ENCODE measurements at regions not wholly inside any gene's neighbourhood (a gene's known extent, or its start where the extent isn't known, plus 50 kb on each side); places are given as distances from the start of the nearest gene placed in this dataset.

DNA sequence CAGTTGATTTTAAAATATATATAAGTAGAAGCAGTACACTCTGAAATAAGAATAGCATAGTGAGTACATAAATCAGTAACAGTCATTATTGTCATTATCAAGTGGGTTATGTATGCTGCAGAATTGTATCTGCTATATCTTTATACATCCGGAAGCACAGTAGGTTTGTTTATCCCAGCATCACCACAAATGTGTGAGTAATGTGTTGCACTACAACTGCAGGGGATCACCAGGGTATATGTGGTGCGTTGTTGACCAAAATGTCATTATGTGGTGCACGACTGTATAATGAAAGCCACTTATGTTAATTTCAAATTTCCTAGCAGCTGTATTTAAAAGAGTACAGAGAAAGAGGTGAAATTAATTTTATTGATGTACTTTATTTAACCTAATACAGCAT, 87.7 kb upstream of the GADD45A start:
- Histone ChIP-seq H3K79me2 (ENCODE audit: control insufficient read depth in 1 of 2, insufficient read depth in 2 of 2, low read length in 2 of 2) (no peaks in the 10 kb centered on the region), H3K18ac (ENCODE audit: extremely low read depth, low read length) (no peak overlapping the region), H3K36me3 (ENCODE audit: control insufficient read depth in 2 of 4, insufficient read depth in 4 of 4, low read length in 3 of 4) (no peaks in the 10 kb centered on the region), H3K4me2 (ENCODE audit: insufficient read depth in 1 of 2, low read depth in 2 of 2, low read length in 2 of 2) (no peak overlapping the region), H3K27ac (ENCODE audit: low read depth, low read length) (no peak overlapping the region), H3K4me3 (ENCODE audit: extremely low read depth in 1 of 4, insufficient read depth in 2 of 4, low read depth in 3 of 4, low read length in 4 of 4) (no peak overlapping the region), H3K9ac (replicated peaks in 1 of 4; ENCODE audit: extremely low read depth in 1 of 4, low read depth in 3 of 4, low read length in 3 of 4) (no peak overlapping the region), H4K20me1 (replicated peaks in 1 of 2; ENCODE audit: control insufficient read depth in 1 of 2, insufficient read depth in 2 of 2, low read length in 2 of 2) (no peaks in the 10 kb centered on the region), H4K5ac (ENCODE audit: insufficient read length, low read depth, low read length) (no peak overlapping the region), H3K4ac (replicated peaks; ENCODE audit: insufficient read length, low read depth, low read length) (no peak overlapping the region), H3K27me3 (replicated peaks in 1 of 4; ENCODE audit: control insufficient read depth in 3 of 4, extremely low read depth in 1 of 4, insufficient read depth in 3 of 4, low read length in 3 of 4) (no peaks in the 10 kb centered on the region), H2BK5ac (ENCODE audit: low read depth, low read length) (no peak overlapping the region), H4K91ac (replicated peaks; ENCODE audit: insufficient read length, low read length) (no peak overlapping the region), H2BK15ac (ENCODE audit: low read length) (no peak overlapping the region), H2BK12ac (ENCODE audit: low read depth, low read length) (no peak overlapping the region), H3K23me2 (ENCODE audit: low read depth, low read length) (no peaks in the 10 kb centered on the region), H3K14ac (ENCODE audit: insufficient read length) (no peak overlapping the region), H3K79me1 (ENCODE audit: low read depth, low read length) (no peaks in the 10 kb centered on the region), H3K23ac (ENCODE audit: insufficient read length) (no peak overlapping the region), H3K56ac (replicated peaks; ENCODE audit: insufficient read length, low read depth, low read length) (no peak overlapping the region), H2AK5ac (ENCODE audit: low read depth, low read length) (no peak overlapping the region), H2AFZ (ENCODE audit: low read length) (no peak overlapping the region), H4K8ac (ENCODE audit: extremely low read depth, insufficient read depth, low read length) (no peak overlapping the region), H3K4me1 (replicated peaks in 1 of 4; ENCODE audit: control insufficient read depth in 3 of 4, insufficient read depth in 4 of 4, low read length in 3 of 4) (peaks cover 0 to 6% (median 6%) of the 10 kb centered on the region in 4 experiments; a peak in 4 of 7 replicates), H3K9me3 (ENCODE audit: insufficient read depth in 2 of 2, low read depth in 1 of 2, low read length in 1 of 2) (no peaks in the 10 kb centered on the region), H2BK20ac (ENCODE audit: low read length) (no peak overlapping the region), H2BK120ac (replicated peaks; ENCODE audit: low read depth, low read length) (no peak overlapping the region)
- WGBS, 2 experiments (ENCODE audit: extremely low coverage in 1 of 2, insufficient coverage in 1 of 2, insufficient read length in 1 of 2, insufficient replicate concordance in 2 of 2, low coverage in 1 of 2, low lambda C conversion rate in 2 of 2, missing lambda C conversion rate in 1 of 2), result 89% methylated on average over 3 of the region's 3 CpGs; no CpG with 5 or more reads in 1 of the 2 experiments
- no peak for TF ChIP-seq HDAC6 (IDR thresholded peaks at IDR 0.05; ENCODE audit: low read depth, low read length)
- TF ChIP-seq TAF7 (optimal IDR thresholded peaks at IDR 0.05; ENCODE audit: borderline replicate concordance, low read depth, low read length), result no peak
- no peak for TF ChIP-seq SP4 (IDR thresholded peaks at IDR 0.05; ENCODE audit: low read length)
- no peak for TF ChIP-seq SIX5 (IDR thresholded peaks at IDR 0.05; ENCODE audit: low read depth, low read length)
- TF ChIP-seq ASH2L (IDR thresholded peaks at IDR 0.05; ENCODE audit: low read length), result no peak
- TF ChIP-seq HDAC2 (IDR thresholded peaks at IDR 0.05; ENCODE audit: borderline replicate concordance in 1 of 2, low read depth in 2 of 2, low read length in 2 of 2), result no peak
- TF ChIP-seq, protein P1, sequence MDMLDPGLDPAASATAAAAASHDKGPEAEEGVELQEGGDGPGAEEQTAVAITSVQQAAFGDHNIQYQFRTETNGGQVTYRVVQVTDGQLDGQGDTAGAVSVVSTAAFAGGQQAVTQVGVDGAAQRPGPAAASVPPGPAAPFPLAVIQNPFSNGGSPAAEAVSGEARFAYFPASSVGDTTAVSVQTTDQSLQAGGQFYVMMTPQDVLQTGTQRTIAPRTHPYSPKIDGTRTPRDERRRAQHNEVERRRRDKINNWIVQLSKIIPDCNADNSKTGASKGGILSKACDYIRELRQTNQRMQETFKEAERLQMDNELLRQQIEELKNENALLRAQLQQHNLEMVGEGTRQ (IDR thresholded peaks at IDR 0.05; ENCODE audit: low read length), result no peak
- no peak for TF ChIP-seq PHF8 (conservative IDR thresholded peaks at IDR 0.05; ENCODE audit: low read depth, low read length)
- TF ChIP-seq KDM4A (IDR thresholded peaks at IDR 0.05; ENCODE audit: low read depth, low read length, severe bottlenecking), result no peak
- no peak for TF ChIP-seq SIRT6 (IDR thresholded peaks at IDR 0.05; ENCODE audit: low read length)
- TF ChIP-seq YY1 (IDR thresholded peaks at IDR 0.05; ENCODE audit: low read depth, low read length), result no peak
- no peak for TF ChIP-seq BRCA1 (IDR thresholded peaks at IDR 0.05; ENCODE audit: low read depth, low read length)
- no peak for TF ChIP-seq RXRA (IDR thresholded peaks at IDR 0.05; ENCODE audit: insufficient read depth, low read depth, low read length)
- TF ChIP-seq CBX8 (IDR thresholded peaks at IDR 0.05; ENCODE audit: borderline replicate concordance, low read depth, low read length), result no peak
- TF ChIP-seq CTBP2 (IDR thresholded peaks at IDR 0.05; ENCODE audit: borderline replicate concordance, insufficient read depth, insufficient read length, low read length), result no peak
- no peak for DNase-seq (ENCODE audit: low read depth in 1 of 2, low spot score in 2 of 2)
- POLR2A ChIA-PET (ENCODE audit: partially characterized antibody), result no interaction called here
- CTCF ChIA-PET (ENCODE audit: partially characterized antibody), result no interaction called here
- FAIRE-seq, result no peak

All from H1 (cell line).